Kidney tubule cell (primary cell): ENCODE measurements at regions not wholly inside any gene's neighbourhood (a gene's known extent, or its start where the extent isn't known, plus 50 kb on each side); places are given as distances from the start of the nearest gene placed in this dataset.
A peak's percentile ranks its signal among the peaks of the same experiment; 100 is the strongest.

Experiments
- DNase-seq: peaks from one replicate; pipeline ENCODE4 v3.0.0-alpha.2; 2018; ENCODE audit warnings: low spot score

DNA sequence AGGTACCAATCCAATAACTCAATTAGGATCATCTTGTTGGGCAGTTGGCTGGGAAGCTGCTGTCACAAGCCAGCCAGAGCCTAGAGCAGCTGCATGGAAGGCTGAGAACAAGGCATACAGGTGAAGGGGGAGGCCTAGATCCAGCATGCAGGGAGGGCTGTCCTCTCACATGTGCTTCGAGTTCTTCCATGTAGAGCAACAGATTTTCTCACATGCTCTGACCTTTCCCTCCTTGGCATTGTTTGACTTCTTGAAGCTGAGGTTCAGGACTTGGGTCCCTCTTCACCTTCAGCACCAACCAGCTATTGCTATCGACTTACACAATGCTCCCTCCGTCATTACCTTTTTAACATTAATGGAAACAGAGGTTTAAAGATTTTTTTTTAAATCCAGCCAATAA lies 257.7 kb downstream of the ATG4C start:
- DNase-seq, result no peak

DNA sequence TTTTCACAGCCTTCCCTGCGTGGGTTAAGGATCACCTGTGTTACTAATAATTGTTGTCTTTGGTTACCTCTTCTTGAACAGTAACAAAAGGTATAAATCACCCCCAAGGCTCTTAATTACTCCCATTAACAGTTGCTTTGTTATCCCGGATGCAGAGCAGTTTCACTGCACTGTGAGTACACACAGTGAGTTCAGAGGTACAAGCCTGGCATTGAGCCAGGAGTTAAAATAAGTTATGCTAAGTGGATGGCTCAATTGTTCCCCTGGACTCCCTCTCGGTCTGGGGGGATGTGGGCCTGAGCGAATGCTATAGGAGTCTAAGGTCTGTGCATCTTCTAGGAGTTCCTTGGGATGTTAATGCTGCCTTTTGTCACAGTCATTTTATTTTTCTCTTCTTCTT lies 258.3 kb downstream of the ATG4C start:
- DNase-seq, result no peak

DNA sequence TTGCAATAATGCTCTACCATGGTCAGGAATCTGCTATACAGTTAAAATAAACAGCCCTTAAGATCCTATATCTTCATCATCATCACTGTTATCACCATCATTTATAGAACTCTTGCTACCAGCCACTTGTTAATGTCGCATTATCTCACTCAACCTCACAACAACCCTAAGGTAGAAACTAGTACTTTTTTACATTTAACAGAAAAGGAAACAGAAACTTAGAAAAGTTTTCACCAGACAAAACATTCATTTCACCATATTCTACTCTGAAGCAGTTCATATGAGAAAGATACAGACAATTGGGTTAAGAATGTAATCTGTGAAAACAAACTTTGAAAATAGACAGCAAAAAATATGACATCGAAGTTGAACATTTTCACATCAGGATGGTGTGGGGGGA lies 262.6 kb downstream of the ATG4C start:
- no peak for DNase-seq

DNA sequence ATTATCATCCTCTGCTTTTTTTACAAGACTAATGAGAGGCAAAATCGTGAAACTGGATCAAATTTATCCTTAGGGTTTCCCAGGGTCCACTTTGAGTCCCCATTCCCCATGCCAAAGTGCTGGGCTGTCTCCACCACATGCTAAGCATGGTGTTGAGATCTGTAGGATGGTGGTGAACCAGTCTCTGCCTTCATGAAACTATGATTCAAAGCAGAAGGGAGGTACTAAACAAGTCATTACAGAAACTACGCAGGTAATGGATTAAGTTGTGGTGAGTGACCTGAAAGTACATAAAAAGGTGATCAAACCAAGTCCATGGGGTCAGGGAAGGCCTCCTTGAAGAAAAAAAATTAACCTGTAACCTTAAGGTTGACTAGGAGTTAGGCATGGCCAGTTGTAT lies 265.2 kb downstream of the ATG4C start:
- no peak for DNase-seq

DNA sequence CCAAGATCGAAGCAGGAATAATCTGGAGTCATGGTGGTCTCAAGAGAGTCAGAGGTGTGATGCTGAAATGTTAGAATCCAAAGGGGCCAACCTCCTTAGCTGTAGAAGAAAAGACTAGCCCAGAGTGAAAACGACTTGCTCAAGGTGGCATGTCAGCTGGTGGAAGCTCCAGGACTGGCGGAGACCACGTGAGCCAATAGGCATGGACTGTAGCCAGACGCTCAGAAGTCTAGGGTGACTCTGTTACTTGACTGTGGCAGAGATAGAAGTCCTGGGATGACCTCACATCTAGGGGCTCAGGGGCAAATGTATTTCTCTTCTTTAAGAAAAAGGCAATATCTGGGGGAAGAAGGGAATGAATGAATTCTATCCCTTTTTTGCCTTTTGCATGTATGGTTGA lies 267.4 kb downstream of the ATG4C start:
- DNase-seq, result no peak

DNA sequence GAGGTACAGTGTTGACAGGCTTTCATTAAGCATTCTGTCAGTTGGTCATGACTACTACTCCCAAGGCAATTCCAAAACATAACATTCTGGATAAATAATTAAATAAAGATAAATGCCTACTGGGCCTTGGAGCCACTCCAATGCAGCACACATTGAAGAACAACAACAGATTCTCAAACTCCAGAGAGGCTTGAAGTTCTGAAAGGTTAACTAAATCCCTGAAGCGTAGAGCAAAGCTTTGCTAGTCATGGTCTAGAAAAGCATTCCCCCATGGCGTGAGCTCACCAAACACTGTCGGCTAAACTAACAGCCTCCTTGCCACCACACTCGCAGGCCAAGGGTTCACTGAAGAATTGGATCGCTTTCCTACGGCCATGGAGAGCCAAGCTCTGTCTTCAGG lies 268.0 kb downstream of the ATG4C start:
- peak; percentile 88 for DNase-seq

DNA sequence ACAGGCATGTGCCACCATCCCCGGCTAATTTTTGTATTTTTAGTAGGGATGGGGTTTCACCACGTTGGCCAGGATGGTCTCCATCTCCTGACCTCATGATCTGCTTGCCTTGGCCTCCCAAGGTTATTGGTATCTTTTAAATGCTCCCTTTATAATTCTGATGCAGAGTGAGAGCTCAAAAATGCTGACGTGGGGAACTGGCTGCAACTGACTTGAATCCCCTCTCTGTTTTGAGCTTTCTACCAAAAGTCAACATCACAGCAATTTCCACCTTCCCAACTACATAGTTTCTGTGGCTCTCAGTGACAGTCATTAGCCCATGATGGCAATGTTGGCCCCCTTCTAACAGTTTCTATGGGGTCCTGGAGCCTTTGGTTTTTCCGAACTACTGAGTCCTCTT lies 268.2 kb upstream of the FOXD3 start:
- DNase-seq, result no peak

DNA sequence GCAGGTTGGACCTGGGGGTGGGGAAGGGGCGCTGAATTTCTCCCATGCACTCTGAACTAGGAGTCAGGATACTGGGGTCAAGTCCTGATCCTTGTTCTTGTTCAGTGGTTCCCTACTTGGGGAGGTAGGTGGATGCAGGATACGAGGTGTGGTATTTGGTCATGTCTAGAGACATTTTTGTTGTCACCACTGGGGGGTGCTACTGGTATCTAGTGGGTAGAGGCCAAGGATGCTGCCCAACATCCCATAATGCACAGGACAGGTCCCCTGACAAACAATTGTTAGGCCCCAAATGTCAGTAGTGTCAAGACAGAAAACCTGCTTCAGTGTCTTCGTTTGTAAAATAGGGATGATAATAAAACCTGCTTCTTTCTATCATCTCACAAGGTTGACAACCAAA lies 259.0 kb upstream of the FOXD3 start:
- DNase-seq, result no peak

DNA sequence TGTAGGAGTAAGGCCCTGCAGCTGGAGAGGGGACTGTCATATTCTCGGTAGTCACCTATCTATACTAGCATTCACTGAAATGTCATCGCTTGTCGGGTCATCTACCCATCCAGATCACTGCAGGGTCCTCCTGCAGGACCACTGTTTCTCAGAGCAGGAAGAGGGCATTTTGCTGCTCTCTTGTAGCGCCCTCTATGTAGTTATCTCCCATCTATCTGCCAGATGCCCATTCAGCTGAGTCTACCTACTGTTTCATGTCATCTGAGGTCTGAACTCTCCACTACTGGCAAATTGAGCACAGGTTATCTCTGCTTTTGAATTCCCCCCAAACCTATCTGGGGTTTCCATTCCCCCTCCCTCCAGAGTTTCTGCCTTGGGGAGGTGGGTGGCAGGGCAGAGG lies 258.2 kb upstream of the FOXD3 start:
- DNase-seq, result no peak

DNA sequence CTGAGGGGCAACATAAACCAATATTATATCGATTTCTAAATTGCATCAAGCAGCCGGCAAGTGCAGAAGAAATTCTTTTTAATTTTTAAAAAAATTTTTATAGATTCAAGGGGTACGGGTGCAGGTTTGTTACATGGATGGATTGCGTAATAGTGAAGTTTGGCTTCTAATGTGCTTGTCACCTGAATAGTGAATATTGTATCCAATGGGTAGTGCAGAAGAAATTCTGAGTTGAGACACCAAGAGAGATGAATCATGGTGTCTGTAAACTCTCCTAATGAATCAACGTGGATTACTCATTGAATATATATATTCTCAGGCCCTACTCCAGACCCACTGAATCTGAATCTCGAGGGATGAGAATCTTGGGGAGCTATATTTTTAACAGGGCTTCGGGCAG lies 253.7 kb upstream of the FOXD3 start:
- no peak for DNase-seq

DNA sequence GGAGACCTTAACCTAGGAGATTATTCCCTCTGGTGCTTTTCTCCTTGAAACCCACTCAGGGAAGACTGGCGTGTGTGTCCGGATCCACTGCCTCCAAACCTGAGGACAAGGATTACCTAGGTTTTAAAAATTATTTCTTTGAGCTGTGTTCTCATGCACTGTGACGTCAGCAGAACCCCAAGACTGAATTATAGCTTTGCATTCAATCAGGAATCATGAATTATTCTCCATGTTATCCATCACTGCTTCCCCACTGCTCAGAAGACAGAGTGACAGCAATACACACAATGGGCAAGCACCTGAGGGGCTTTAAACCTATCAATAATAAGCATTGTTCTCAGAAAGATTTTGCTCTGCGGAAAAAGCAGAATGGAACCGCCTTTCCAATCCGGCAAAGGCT lies 253.2 kb upstream of the FOXD3 start:
- DNase-seq, result no peak

DNA sequence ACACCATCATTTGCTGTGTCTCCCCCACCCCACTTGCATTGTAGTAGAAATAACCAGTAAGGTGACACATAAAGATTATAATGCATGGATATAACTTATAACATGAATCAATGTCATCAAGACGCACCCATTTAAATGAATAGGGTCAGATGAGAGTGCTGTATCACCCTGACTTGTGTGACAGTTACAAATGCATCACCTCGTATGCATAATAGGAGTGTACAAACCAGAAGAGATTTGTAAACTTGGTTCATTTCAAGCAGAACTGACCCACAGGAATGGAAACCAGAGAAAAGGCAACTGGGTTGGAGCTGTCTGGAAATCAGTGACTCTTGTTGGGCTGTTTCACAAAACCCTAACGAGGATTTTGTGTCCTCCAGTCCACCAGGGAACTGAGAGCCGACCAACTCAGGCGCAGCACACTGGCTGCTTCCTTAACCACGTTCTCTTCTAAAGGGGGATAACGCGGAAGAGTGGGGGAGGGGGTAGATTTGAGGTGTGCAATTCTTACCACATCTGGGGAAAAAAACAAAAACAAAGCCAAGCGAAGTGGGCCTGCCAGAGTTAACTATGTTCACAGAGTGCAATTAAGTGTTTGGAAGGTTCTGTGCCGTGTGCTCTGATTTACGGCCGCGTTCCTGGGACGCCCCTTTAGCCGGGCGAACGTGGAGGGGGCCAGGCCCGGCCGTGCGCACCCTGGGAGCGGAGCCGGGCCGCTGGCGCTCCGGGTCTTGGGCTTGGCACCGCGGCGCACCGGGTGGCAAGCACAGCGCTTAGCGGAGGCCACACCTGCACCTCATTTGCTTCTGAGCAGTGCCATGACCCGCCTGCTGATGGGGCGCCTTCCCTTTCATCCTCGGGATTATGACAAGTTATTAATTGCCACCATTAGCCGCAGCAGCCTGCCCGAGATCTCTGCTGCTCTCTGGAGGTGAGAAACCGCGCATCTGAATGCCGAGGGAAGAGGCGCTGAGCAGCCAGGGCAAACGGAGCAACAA lies 248.8 kb upstream of the FOXD3 start:
- peak; percentile 43 for DNase-seq

DNA sequence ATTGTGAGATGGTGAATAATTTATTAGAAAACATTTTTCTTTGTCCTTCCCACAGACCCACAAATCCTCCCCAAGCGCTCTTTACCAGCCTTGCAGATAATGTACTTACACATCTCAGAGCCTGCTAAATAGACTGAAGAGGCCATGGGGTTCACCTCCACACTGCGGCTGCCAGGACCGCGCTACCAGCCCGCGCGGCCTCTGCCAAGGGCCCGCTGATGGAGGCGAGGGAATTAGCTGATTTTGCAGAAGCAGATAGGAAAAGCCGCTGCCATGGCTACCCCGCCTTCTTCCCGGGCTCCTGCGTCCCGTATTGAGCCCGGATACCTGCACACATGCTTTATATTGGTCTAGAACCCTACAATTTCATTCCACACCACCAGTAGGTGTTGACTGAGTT lies 248.0 kb upstream of the FOXD3 start:
- DNase-seq, result no peak

DNA sequence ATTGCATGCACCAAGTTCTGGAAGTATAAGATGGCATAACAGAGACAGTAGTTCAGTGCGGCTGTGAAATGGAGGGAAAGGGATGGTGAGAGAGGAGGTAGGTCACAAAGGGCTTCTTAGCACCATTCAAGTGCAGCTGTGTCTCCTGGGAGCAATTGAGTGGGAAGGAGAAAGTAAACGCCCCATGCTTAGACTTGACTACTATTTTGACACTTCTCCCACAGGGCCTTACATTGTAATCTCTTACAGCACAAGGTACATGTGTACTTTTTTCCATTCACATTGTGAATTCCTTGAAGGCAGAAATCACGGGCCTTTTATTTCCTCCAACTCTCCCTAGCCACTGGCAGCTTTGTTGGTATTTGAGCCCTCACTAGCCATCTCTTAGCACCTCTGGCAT lies 239.6 kb upstream of the FOXD3 start:
- no peak for DNase-seq

DNA sequence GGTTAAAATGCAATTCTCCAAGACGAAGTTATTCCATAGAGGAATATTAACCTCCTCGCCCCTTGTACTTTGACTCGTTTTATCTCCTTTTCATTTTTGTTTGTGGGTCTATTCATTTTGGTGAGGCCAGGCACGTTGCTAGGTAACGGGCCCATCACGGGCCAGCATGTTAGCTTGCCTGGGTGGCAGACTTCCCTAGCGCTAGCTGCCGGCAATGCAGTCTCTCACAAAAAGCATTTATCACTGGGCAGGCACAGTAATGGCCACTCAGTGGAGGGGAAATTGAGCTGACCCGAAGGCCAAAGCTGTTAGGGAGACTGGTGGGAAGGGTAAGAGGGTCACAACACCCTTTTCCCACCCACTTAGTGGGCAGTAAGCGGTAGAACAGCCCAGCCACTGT lies 234.4 kb upstream of the FOXD3 start:
- DNase-seq, result no peak

DNA sequence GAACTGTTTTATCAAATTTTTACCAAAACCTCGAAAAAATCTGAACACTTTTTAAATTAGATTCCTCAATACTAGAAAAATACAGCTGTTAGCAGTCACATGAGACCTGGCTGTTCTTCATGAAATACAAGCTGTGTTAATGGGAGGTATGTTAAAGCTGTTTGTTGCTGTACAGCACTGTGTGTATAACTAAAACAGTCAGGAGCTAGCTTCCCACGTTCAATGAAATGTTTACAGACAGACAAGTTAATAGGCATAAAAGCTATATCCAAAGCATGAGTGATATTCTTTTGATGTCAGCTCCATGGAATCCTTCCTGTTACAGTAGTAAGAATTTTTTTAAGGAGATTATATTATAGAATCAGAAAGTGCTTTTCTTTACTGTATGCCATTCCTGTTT lies 223.2 kb upstream of the FOXD3 start:
- DNase-seq, result no peak

DNA sequence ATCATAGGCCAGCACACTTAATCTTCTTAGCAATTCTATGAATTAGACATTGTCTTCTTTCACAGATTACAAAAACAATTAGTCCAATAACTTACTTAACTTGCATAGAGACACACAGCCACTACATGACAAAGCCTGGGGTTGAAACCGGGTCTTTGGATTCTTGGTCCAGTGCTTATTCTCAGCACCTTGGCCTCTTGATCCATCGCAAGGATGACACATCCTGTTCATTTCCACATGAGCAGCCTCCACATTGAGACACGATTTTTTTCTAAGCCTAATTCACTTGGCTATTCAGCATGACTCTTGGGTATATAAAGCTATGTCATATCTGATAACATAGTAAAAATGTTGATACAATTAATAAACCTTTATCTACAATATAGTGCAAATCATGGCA lies 221.0 kb upstream of the FOXD3 start:
- peak; percentile 35 for DNase-seq

DNA sequence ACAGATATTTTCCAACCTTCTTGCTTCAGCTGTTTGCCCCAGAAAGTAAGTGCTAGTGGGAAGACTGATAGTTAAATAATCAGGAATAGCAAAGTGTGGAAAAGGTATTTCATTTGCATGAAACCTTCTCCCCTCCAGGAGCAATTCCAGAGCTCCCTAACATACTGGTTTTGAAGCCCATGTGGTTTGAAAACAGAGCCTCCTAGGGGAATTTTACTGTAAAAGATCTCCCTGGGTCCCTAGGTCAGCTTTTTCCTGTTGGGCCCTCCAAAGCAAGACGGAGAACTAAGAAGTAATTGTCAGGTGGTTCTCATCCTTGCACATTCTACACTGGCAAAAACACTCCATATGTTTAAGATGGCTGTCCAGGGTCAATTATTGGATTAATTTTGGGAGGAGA lies 218.7 kb upstream of the FOXD3 start:
- DNase-seq, result no peak

DNA sequence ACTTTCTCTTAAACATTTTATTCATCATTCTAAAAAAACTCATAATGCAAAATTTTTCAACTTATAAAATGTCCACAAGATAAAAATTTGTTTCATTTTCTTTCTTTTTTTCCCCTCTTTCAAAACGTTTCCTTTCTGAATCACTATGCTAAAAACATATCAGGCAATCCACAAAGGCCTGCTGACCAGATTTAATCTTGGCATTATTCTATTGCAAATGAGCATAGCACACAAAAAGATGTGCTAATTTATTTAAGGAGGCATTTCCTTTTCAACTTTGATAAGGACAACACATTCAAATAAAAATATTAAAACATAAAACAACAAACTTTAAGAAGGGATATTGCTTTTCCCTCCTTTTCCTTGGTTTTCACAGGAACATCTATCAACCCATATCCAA lies 215.3 kb upstream of the FOXD3 start:
- no peak for DNase-seq

DNA sequence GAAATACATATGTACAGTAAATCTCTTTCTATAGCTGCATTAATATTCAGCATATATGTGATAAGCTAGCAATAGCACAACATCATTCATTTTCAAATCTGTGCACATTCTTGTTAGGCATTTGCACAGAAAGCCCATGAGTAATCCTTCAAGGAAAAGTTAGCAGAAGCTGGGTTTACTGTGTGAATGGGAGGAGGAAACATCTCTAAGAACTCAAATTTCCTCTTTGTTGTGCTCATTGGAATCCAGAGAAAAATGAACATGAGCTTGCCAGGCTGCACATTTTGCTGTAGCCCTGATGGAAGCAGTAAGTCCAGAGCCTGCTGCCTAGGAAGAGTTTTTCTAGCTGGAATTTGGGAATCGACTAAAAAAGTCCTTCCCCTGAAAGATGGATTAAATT lies 214.2 kb upstream of the FOXD3 start:
- no peak for DNase-seq

DNA sequence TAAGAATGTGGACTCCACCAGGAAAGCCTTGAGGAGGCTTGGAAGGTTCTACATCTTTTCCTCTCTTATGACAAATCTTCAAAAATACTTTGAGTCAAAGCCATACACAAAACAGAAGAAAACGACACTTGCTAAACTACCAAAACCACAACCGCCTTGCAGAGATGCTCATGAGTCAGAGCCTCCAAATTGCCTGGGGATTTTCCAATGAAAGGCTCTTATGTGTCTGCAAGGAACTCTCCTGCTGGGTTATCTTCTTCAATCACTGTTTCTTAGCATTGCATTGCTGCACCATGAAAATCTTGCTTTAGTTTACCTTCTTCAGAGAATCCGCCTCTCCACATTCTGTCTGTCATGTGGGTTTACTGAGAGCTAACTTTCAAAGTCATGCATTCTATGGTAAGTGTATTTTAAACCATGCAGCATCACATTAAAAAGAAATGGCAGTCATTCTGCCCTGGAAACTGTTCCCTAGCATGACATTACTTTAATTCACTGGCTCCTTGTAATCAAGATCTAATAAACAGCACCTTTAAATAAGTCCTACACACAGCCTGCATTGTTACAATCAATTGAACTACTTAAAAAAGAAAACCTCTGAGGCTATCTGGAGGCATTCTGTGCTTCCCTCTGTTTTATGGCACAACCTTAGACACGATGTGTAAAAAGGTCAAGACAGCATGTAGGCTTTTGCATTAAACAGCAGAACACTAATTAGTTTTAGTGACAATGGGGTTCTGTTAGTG lies 210.0 kb upstream of the FOXD3 start:
- DNase-seq, result peak; percentile 60

DNA sequence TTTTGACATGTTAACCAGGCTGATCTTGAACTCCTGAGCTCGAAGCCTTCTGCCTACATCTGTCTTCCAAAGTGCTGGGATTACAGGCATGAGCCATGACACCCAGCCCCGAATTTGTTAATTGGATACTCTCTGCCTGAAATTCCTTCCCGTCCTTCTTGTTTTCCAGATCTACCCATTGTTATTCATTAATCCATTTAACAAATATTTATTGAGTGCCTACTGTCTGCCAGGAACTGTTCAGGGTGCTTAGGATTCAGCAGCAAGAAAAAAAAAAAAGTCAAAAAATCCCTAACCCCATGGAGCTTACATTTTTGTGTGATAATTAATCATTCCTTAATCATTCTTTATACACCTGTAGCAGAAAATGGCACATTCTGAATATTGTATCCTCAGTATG lies 206.8 kb upstream of the FOXD3 start:
- no peak for DNase-seq

DNA sequence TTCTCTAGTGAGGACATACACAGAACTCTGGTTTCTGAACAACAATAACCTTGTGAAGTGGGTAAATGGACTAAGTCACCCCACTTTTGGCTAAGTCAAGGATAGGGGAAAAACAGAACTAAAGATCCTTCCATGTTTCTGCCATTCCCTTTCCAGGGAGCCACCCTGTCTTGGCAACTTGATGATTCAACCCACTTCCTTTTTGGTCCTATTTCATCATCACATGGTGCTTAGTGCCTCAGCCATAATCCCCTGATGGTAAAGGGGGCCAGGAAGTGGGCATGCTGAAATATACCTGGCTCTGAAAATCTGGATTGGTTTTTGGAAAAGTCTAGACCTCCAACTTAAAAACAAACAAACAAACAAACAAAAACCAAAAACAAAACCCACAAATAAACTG lies 206.4 kb upstream of the FOXD3 start:
- DNase-seq, result peak; percentile 41
